ENCODE measurements at regions not wholly inside any gene's neighbourhood (a gene's known extent, or its start where the extent isn't known, plus 50 kb on each side); places are given as distances from the start of the nearest gene placed in this dataset.

GRCh38 chr4:57373991-57374390 is 263.8 kb upstream of the IGFBP7 start:
- no peak for TF ChIP-seq CTCF (IDR thresholded peaks at IDR 0.05)
- TF ChIP-seq POLR2A (IDR thresholded peaks at IDR 0.05): no peak
